ENCODE measurements at regions not wholly inside any gene's neighbourhood (a gene's known extent, or its start where the extent isn't known, plus 50 kb on each side); places are given as distances from the start of the nearest gene placed in this dataset.
A peak's percentile ranks its signal among the peaks of the same experiment; 100 is the strongest.

- H3K9me3 ChIP-seq (replicated peaks in 1 of 2; ENCODE audit: control insufficient read depth in 1 of 2, insufficient read depth in 1 of 2, low read length in 2 of 2) = peaks cover 88 to 95% of the 10 kb centered on the region in 2 donors
- no peak overlapping the region for H3K9ac ChIP-seq (ENCODE audit: insufficient read depth, low read length, poor library complexity, severe bottlenecking)
- intact Hi-C loops (cut with micrococcal nuclease) = no loop called here
Measured at GRCh38 chr17:22303865-22304264, 611.5 kb downstream of the KCNJ18 start.

GRCh38 chr17:22304667-22305303, 612.5 kb downstream of the KCNJ18 start:
- H3K9ac ChIP-seq (ENCODE audit: insufficient read depth, low read length, poor library complexity, severe bottlenecking) = no peak overlapping the region
- no peaks in the 10 kb centered on the region for H3K27me3 ChIP-seq (ENCODE audit: control insufficient read depth in 2 of 2, insufficient read depth in 2 of 2, low read length in 2 of 2)
- no peaks in the 10 kb centered on the region for H3K79me2 ChIP-seq (ENCODE audit: insufficient read depth, low read length)
- H3K4me1 ChIP-seq (ENCODE audit: control insufficient read depth in 1 of 2, insufficient read depth in 2 of 2, low read length in 2 of 2) = no peaks in the 10 kb centered on the region
- no peaks in the 10 kb centered on the region for H4K20me1 ChIP-seq (ENCODE audit: insufficient read depth, low read length)
- no peak overlapping the region for H3K4me2 ChIP-seq (replicated peaks; ENCODE audit: extremely low read depth, low read length, poor library complexity, severe bottlenecking)
- DNase-seq = no peak
- H3K4me3 ChIP-seq (replicated peaks in 1 of 3; ENCODE audit: low read depth in 2 of 3, low read length in 3 of 3) = no peak overlapping the region
- Mint-ChIP-seq H3K27me3 (ENCODE audit: low read depth in 3 of 3) (peaks cover 0 to 3% (median 2%) of the 10 kb centered on the region in 3 donors), H3K27ac (peak overlapping the region in 1 of 7 donors; percentile 55), H3K4me1 (no peaks in the 10 kb centered on the region), H3K4me3 (no peak overlapping the region), H3K36me3 (no peaks in the 10 kb centered on the region), H3K9me3 (peaks cover 44 to 87% (median 64%) of the 10 kb centered on the region in 7 donors)
- no peak overlapping the region for H3K27ac ChIP-seq (ENCODE audit: low read depth in 1 of 2, low read length in 2 of 2)
- intact Hi-C loops (cut with micrococcal nuclease) = no loop called here
- H2AFZ ChIP-seq (ENCODE audit: insufficient read depth, low read depth, low read length, poor library complexity, severe bottlenecking) = no peak overlapping the region
- H3K36me3 ChIP-seq (replicated peaks in 1 of 2; ENCODE audit: control insufficient read depth in 1 of 2, insufficient read depth in 2 of 2, low read length in 2 of 2) = no peaks in the 10 kb centered on the region
- 89% methylated on average over 25 of the region's 31 CpGs for WGBS (ENCODE audit: insufficient coverage)
- no peak for TF ChIP-seq CTCF (IDR thresholded peaks at IDR 0.05)
- peaks cover 85% of the 10 kb centered on the region in 2 donors for H3K9me3 ChIP-seq (replicated peaks in 1 of 2; ENCODE audit: control insufficient read depth in 1 of 2, insufficient read depth in 1 of 2, low read length in 2 of 2)

More at GRCh38 chr17:22303865-22304264, 611.5 kb downstream of the KCNJ18 start:
- Mint-ChIP-seq H3K27ac (no peak overlapping the region), H3K27me3 (ENCODE audit: low read depth in 3 of 3) (peaks cover 0 to 3% (median 2%) of the 10 kb centered on the region in 3 donors), H3K4me3 (no peak overlapping the region), H3K36me3 (no peaks in the 10 kb centered on the region), H3K9me3 (peaks cover 51 to 90% (median 65%) of the 10 kb centered on the region in 7 donors), H3K4me1 (no peaks in the 10 kb centered on the region)
- Histone ChIP-seq H4K20me1 (ENCODE audit: insufficient read depth, low read length) (no peaks in the 10 kb centered on the region), H3K4me3 (replicated peaks in 1 of 3; ENCODE audit: low read depth in 2 of 3, low read length in 3 of 3) (no peak overlapping the region), H3K4me2 (replicated peaks; ENCODE audit: extremely low read depth, low read length, poor library complexity, severe bottlenecking) (no peak overlapping the region), H3K79me2 (ENCODE audit: insufficient read depth, low read length) (no peaks in the 10 kb centered on the region), H3K27ac (ENCODE audit: low read depth in 1 of 2, low read length in 2 of 2) (no peak overlapping the region), H2AFZ (ENCODE audit: insufficient read depth, low read depth, low read length, poor library complexity, severe bottlenecking) (no peak overlapping the region), H3K36me3 (replicated peaks in 1 of 2; ENCODE audit: control insufficient read depth in 1 of 2, insufficient read depth in 2 of 2, low read length in 2 of 2) (no peaks in the 10 kb centered on the region), H3K4me1 (ENCODE audit: control insufficient read depth in 1 of 2, insufficient read depth in 2 of 2, low read length in 2 of 2) (no peaks in the 10 kb centered on the region), H3K27me3 (ENCODE audit: control insufficient read depth in 2 of 2, insufficient read depth in 2 of 2, low read length in 2 of 2) (no peaks in the 10 kb centered on the region)
- no peak for TF ChIP-seq CTCF (IDR thresholded peaks at IDR 0.05)
- DNase-seq = no peak
- WGBS (ENCODE audit: insufficient coverage) = 95% methylated on average over 12 of the region's 12 CpGs

All from CD14-positive monocyte (primary cell).